HUES48 (cell line): ENCODE measurements at regions not wholly inside any gene's neighbourhood (a gene's known extent, or its start where the extent isn't known, plus 50 kb on each side); places are given as distances from the start of the nearest gene placed in this dataset.
"Not testable (repeated sequence)": the region's sequence is repeated elsewhere in the genome, so short reads cannot be mapped to it uniquely, and the experiment has no call there.

ENCODE experiments used
- H3K27ac ChIP-seq: one replicate; pipeline ENCODE4 v1.7.0; 2013; ENCODE audit warnings: low read depth, low read length, inconsistent platforms
- H3K27me3 ChIP-seq: 2 replicates; pipeline ENCODE4 v1.6.1; 2013; ENCODE audit warnings: mild to moderate bottlenecking, low read length; ENCODE audit not compliant: control insufficient read depth, insufficient read depth
- H3K36me3 ChIP-seq: 2 replicates; pipeline ENCODE4 v1.6.1; 2013; ENCODE audit warnings: low read length; ENCODE audit not compliant: control insufficient read depth, insufficient read depth
- H3K4me1 ChIP-seq: 2 replicates; pipeline ENCODE4 v1.6.1; 2013; ENCODE audit warnings: mild to moderate bottlenecking, low read length; ENCODE audit not compliant: control insufficient read depth, insufficient read depth
- H3K4me3 ChIP-seq: 2 replicates; pipeline ENCODE4 v1.5.1; 2013; ENCODE audit warnings: mild to moderate bottlenecking, low read depth, low read length
- H3K9ac ChIP-seq: 2 replicates; pipeline ENCODE4 v1.6.1; 2013; ENCODE audit warnings: mild to moderate bottlenecking, low read depth, low read length, moderate library complexity
- H3K9me3 ChIP-seq: 2 replicates; pipeline ENCODE4 v1.6.1; 2013; ENCODE audit warnings: low read length; ENCODE audit not compliant: control insufficient read depth, insufficient read depth

DNA sequence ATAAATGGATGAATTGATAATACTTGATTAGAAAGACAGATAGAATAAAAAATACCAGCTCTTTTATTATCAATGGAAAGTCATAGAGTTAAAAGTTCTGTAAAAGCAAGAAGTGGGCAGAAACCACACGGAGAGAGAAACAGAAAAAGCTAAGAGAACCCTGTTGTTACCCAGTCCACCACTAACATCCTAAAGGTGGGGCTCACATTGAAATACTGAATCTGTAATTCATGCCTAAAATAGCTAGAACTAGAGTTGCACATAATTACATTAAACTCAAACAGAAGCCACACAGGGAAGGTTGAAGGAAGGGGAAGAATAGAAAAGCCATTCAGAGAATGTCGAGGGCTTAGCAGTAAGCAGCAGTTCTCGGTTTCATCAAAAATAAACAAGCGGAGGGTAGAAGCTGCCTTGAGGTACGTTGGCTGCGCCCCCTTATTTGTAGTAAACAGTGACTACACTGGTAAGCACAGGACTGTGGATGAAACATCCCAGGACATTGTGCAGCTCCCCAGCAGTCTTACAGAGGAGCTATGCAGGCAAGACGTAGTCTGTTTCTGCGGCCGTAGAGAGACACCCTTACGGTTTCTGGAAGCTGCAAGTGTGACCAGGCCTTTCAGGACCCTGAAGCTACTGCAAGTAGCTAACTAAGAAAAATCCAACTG, 1247.0 kb upstream of the GYPC start:
- H3K9me3 ChIP-seq: no peaks in the 10 kb centered on the region
- H3K27ac ChIP-seq: no peak overlapping the region
- H3K27me3 ChIP-seq: no peaks in the 10 kb centered on the region
- H3K36me3 ChIP-seq: no peaks in the 10 kb centered on the region
- no peak overlapping the region for H3K9ac ChIP-seq
- no peaks in the 10 kb centered on the region; the same call in 1 of the 2 replicates for H3K4me1 ChIP-seq
- no peak overlapping the region for H3K4me3 ChIP-seq

DNA sequence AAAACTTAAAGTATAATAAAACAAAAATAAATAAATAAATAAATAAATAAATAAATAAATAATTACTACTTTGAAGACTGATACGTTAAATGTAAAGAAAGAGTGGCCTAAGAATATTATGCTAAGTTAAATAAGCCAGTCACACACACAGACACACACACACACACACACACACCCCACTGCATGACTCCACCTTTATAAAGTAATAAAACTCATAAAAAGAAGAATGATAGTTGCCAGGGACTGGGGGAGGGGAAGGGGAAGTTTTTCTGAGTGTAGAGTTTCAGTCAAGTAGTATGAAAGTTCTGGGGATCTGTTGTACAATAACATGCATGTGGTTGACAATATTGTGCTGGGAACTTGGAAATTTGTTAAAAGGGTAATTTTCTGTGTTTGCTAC, 1237.5 kb upstream of the GYPC start:
- H3K36me3 ChIP-seq: no peaks in the 10 kb centered on the region
- H3K9me3 ChIP-seq: no peaks in the 10 kb centered on the region
- no peak overlapping the region for H3K27ac ChIP-seq
- H3K9ac ChIP-seq: no peak overlapping the region
- no peaks in the 10 kb centered on the region for H3K4me1 ChIP-seq
- H3K4me3 ChIP-seq: no peak overlapping the region
- H3K27me3 ChIP-seq: no peaks in the 10 kb centered on the region

DNA sequence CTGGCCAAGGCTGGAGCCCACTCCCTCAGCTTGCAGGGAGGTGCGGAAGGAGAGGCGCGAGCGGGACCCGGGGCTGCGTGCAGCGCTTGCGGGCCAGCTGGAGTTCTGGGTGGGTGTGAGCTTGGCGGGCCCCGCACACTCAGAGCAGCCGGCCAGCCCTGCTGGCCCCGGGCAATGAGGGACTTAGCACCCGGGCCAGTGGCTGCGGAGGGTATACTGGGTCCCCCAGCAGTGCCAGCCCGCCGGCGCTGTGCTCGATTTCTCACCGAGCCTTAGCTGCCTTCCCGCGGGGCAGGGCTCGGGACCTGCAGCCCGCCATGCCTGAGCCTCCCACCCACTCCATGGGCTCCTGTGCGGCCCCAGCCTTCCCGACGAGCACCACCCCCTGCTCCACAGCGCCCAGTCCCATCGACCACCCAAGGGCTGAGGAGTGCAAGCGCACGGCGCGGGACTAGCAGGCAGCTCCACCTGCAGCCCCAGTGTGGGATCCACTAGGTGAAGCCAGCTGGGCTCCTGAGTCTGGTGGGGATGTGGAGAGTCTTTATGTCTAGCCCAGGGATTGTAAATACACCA, 1233.7 kb upstream of the GYPC start:
- not testable (repeated sequence) for H3K9ac ChIP-seq, H3K4me3 ChIP-seq, H3K27ac ChIP-seq, H3K4me1 ChIP-seq, H3K36me3 ChIP-seq, H3K27me3 ChIP-seq, H3K9me3 ChIP-seq

DNA sequence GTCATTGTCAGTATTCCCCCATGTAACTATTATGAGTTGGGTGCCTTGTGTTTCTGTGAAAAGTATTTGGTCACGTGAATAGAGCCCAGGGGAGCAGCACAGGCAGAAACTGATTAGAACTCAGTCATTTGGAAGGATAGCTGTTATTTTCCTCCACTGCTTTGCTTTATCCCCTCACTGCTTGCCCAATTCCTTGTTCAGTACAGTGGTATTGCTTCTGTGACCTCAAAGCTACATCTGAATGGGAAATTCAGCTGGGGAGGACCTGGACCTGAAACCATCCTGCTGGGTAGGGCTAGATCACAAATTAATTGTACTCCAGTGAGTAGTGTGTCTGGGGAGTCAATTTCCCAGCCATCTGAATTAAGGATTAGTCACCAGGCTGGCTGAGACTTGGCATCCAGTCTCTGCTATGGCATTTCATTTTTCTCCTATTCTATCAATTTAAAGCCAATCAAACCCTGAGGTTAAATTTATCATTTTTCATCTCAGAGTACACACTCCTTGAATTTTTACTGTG, 1231.6 kb upstream of the GYPC start:
- H3K4me3 ChIP-seq: no peak overlapping the region
- no peak overlapping the region for H3K27ac ChIP-seq
- H3K27me3 ChIP-seq: no peaks in the 10 kb centered on the region
- H3K9me3 ChIP-seq: no peaks in the 10 kb centered on the region
- no peaks in the 10 kb centered on the region for H3K36me3 ChIP-seq
- no peaks in the 10 kb centered on the region for H3K4me1 ChIP-seq
- no peak overlapping the region for H3K9ac ChIP-seq

- Histone ChIP-seq H3K36me3 (no peaks in the 10 kb centered on the region), H3K4me3 (no peak overlapping the region), H3K9ac (no peak overlapping the region), H3K27me3 (no peaks in the 10 kb centered on the region), H3K27ac (no peak overlapping the region), H3K9me3 (no peaks in the 10 kb centered on the region), H3K4me1 (no peaks in the 10 kb centered on the region)
Observed at GRCh38 chr2:125427721-125428315, 1228.1 kb upstream of the GYPC start.

GRCh38 chr2:125444106-125444505, 1211.9 kb upstream of the GYPC start:
- Histone ChIP-seq H3K4me1 (no peaks in the 10 kb centered on the region), H3K27me3 (no peaks in the 10 kb centered on the region), H3K36me3 (no peaks in the 10 kb centered on the region), H3K9me3 (no peaks in the 10 kb centered on the region), H3K4me3 (no peak overlapping the region), H3K9ac (no peak overlapping the region), H3K27ac (no peak overlapping the region)

GRCh38 chr2:125445495-125445894, 1210.5 kb upstream of the GYPC start:
- no peaks in the 10 kb centered on the region for H3K36me3 ChIP-seq
- no peaks in the 10 kb centered on the region for H3K9me3 ChIP-seq
- no peak overlapping the region for H3K4me3 ChIP-seq
- no peaks in the 10 kb centered on the region for H3K27me3 ChIP-seq
- H3K4me1 ChIP-seq: no peaks in the 10 kb centered on the region
- no peak overlapping the region for H3K9ac ChIP-seq
- no peak overlapping the region for H3K27ac ChIP-seq

GRCh38 chr2:125450092-125450491, 1205.9 kb upstream of the GYPC start:
- Histone ChIP-seq H3K9ac (no peak overlapping the region), H3K36me3 (no peaks in the 10 kb centered on the region), H3K27me3 (no peaks in the 10 kb centered on the region), H3K27ac (no peak overlapping the region), H3K4me1 (no peaks in the 10 kb centered on the region), H3K4me3 (no peak overlapping the region), H3K9me3 (no peaks in the 10 kb centered on the region; the same call in 1 of the 2 replicates)

DNA sequence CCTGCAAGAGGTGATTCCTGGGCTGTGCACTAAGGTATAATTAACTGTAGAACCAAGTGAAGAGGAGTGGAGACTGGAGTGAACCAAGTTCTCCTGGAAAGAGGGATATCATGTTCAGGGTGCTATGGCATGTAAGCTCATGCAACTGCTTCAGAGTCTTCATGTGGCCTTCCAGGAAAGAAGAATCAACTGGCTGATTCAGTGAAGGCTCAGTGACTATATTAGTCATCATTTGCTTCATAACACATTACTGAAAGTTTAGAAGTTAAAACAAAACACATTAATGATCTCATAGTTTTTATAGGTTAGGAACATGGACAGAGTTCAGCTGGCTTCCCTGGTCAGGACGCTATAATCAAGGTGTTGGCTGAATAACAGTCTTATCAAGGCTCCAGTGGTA, 1200.8 kb upstream of the GYPC start:
- no peaks in the 10 kb centered on the region for H3K27me3 ChIP-seq
- H3K4me3 ChIP-seq: no peak overlapping the region
- H3K36me3 ChIP-seq: no peaks in the 10 kb centered on the region
- no peak overlapping the region for H3K9ac ChIP-seq
- H3K4me1 ChIP-seq: no peaks in the 10 kb centered on the region
- no peaks in the 10 kb centered on the region; the same call in 1 of the 2 replicates for H3K9me3 ChIP-seq
- H3K27ac ChIP-seq: no peak overlapping the region

- Histone ChIP-seq H3K4me3 (no peak overlapping the region), H3K36me3 (no peaks in the 10 kb centered on the region), H3K27me3 (no peaks in the 10 kb centered on the region), H3K9me3 (no peaks in the 10 kb centered on the region; the same call in 1 of the 2 replicates), H3K27ac (no peak overlapping the region), H3K9ac (no peak overlapping the region), H3K4me1 (no peaks in the 10 kb centered on the region)
Observed at GRCh38 chr2:125456693-125457363, 1199.1 kb upstream of the GYPC start.

- H3K9ac ChIP-seq: no peak overlapping the region
- H3K4me3 ChIP-seq: no peak overlapping the region
- no peaks in the 10 kb centered on the region for H3K4me1 ChIP-seq
- H3K36me3 ChIP-seq: no peaks in the 10 kb centered on the region
- no peaks in the 10 kb centered on the region for H3K27me3 ChIP-seq
- H3K9me3 ChIP-seq: no peaks in the 10 kb centered on the region
- no peak overlapping the region for H3K27ac ChIP-seq
Observed at GRCh38 chr2:125471963-125472362, 1184.0 kb upstream of the GYPC start.
